Nephron (organoid): ENCODE measurements at regions not wholly inside any gene's neighbourhood (a gene's known extent, or its start where the extent isn't known, plus 50 kb on each side); places are given as distances from the start of the nearest gene placed in this dataset.

ENCODE experiments used
- H3K27ac Mint-ChIP-seq, 3 experiments: 2 replicates each; pipeline ENCODE4 v1.8.0; 2020; ENCODE audit warnings: mixed read lengths in 3 of 3, mild to moderate bottlenecking in 2 of 3, moderate library complexity in 1 of 3
- H3K27me3 Mint-ChIP-seq: 2 replicates; pipeline ENCODE4 v1.8.0; 2021; ENCODE audit warnings: low read depth, mild to moderate bottlenecking, moderate library complexity, mixed read lengths
- H3K36me3 Mint-ChIP-seq: 2 replicates; pipeline ENCODE4 v1.8.0; 2020; ENCODE audit warnings: low read depth, mixed read lengths
- H3K4me1 Mint-ChIP-seq: 2 replicates; pipeline ENCODE4 v1.8.0; 2020; ENCODE audit warnings: mixed read lengths
- H3K4me3 Mint-ChIP-seq, 3 experiments: 2 replicates each; pipeline ENCODE4 v1.8.0; 2020; ENCODE audit warnings: mild to moderate bottlenecking in 3 of 3, mixed read lengths in 3 of 3, moderate library complexity in 2 of 3
- H3K9me3 Mint-ChIP-seq: 2 replicates; pipeline ENCODE4 v1.8.0; 2020; ENCODE audit warnings: mixed read lengths
- TF ChIP-seq, protein P1 (sequence below), 3 experiments: fragments of 200-600 bp; sonication (generic); IDR thresholded peaks; one replicate each; pipeline ENCODE4 v1.5.0; 2021; ENCODE audit warnings: antibody characterized with exemption in 3 of 3; ENCODE audit not compliant: unreplicated experiment in 3 of 3

DNA sequence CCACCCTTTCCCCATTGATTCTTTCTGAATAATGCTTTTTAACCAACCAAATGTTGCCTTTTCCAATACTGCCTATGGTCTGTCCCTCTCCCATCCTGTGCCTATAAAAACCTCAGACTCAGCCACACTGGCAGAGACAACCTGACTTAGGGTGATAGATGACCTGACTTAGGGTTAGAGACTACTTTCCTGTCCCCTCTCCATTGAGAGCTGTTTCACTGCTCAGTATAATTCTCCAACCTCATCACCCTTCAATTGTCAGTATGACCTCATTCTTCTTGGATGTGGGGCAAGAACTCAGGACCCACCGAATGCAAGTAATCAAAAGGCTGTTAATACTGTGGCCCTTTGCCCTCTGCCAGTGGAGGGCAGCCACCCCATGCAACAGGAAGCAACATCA is 182.3 kb upstream of the STK17B start:
- Mint-ChIP-seq H3K27ac (no peak overlapping the region), H3K36me3 (no peaks in the 10 kb centered on the region), H3K4me3 (no peak overlapping the region), H3K4me1 (no peaks in the 10 kb centered on the region), H3K27me3 (no peaks in the 10 kb centered on the region), H3K9me3 (no peaks in the 10 kb centered on the region)
- TF ChIP-seq, protein P1, sequence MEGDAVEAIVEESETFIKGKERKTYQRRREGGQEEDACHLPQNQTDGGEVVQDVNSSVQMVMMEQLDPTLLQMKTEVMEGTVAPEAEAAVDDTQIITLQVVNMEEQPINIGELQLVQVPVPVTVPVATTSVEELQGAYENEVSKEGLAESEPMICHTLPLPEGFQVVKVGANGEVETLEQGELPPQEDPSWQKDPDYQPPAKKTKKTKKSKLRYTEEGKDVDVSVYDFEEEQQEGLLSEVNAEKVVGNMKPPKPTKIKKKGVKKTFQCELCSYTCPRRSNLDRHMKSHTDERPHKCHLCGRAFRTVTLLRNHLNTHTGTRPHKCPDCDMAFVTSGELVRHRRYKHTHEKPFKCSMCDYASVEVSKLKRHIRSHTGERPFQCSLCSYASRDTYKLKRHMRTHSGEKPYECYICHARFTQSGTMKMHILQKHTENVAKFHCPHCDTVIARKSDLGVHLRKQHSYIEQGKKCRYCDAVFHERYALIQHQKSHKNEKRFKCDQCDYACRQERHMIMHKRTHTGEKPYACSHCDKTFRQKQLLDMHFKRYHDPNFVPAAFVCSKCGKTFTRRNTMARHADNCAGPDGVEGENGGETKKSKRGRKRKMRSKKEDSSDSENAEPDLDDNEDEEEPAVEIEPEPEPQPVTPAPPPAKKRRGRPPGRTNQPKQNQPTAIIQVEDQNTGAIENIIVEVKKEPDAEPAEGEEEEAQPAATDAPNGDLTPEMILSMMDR (IDR thresholded peaks at IDR 0.05; ENCODE audit: unreplicated experiment in 3 of 3), result no peak

DNA sequence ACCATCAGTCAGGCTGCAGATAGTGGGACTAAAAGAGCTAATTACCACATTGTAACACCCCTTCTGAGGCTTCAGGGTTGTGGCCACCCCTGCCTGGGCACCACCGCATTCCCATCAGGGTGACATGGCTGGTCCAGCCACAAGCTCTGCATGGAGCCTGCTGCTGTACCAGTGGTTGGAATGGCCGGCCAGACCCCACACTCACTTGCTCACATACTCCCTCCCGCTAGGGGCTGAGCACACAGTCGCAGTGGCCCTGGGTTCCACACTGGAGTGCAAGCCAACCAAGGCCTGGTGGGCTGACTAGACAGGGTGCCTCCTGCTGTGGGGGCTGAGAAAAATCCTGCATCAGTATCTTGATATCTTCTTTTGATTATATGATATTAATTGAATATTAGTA is 182.8 kb upstream of the STK17B start:
- Mint-ChIP-seq H3K9me3 (no peaks in the 10 kb centered on the region), H3K4me1 (no peaks in the 10 kb centered on the region), H3K27ac (no peak overlapping the region), H3K27me3 (no peaks in the 10 kb centered on the region), H3K4me3 (no peak overlapping the region), H3K36me3 (no peaks in the 10 kb centered on the region)
- TF ChIP-seq, protein P1 (IDR thresholded peaks at IDR 0.05; ENCODE audit: unreplicated experiment in 3 of 3), result no peak

DNA sequence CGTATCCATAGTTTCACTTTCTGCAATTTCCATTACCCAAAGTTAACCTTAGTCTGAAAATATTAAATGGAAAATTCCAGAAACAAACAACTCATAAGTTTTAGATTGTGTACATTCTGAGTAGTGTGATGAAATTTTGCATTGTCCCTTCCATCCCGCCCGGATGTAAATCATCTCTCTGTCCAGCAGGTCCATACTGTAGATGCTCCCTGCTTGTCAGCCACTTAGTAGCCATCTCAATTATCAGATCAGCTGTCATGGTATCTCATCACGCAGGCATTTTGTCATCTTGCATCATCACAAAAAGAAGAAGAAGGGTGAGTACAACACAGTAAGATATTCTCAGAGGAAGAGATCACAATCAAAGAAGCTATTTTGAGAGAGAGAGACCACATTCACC is 185.0 kb upstream of the STK17B start:
- Mint-ChIP-seq H3K9me3 (no peaks in the 10 kb centered on the region), H3K27ac (no peak overlapping the region), H3K4me3 (no peak overlapping the region), H3K36me3 (no peaks in the 10 kb centered on the region), H3K4me1 (no peaks in the 10 kb centered on the region), H3K27me3 (no peaks in the 10 kb centered on the region)
- TF ChIP-seq, protein P1 (IDR thresholded peaks at IDR 0.05; ENCODE audit: unreplicated experiment in 3 of 3), result no peak

DNA sequence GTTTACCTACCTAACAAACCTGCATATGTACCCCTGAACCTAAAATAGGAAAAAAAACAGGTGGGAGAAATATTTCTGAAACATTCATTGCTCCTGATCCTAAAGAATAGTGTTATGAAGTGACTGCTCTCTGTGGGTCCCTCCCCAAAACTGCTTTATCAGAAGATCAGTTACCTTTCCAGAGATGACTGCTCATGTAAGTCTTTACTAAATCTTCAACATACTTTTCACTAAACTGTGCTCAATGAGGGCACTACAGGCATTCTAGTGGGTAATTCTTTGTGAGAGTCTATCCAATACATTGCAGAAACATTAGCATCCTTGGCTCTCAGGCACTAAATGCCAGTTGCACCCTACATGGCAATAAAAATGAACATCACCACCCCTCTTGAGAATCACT is 189.3 kb upstream of the STK17B start:
- no peaks in the 10 kb centered on the region for H3K36me3 Mint-ChIP-seq
- no peaks in the 10 kb centered on the region for H3K9me3 Mint-ChIP-seq
- no peak overlapping the region for H3K4me3 Mint-ChIP-seq
- H3K27ac Mint-ChIP-seq, result no peak overlapping the region
- TF ChIP-seq, protein P1 (IDR thresholded peaks at IDR 0.05; ENCODE audit: unreplicated experiment in 3 of 3), result no peak
- H3K4me1 Mint-ChIP-seq, result peaks cover 10% of the 10 kb centered on the region
- H3K27me3 Mint-ChIP-seq, result no peaks in the 10 kb centered on the region

DNA sequence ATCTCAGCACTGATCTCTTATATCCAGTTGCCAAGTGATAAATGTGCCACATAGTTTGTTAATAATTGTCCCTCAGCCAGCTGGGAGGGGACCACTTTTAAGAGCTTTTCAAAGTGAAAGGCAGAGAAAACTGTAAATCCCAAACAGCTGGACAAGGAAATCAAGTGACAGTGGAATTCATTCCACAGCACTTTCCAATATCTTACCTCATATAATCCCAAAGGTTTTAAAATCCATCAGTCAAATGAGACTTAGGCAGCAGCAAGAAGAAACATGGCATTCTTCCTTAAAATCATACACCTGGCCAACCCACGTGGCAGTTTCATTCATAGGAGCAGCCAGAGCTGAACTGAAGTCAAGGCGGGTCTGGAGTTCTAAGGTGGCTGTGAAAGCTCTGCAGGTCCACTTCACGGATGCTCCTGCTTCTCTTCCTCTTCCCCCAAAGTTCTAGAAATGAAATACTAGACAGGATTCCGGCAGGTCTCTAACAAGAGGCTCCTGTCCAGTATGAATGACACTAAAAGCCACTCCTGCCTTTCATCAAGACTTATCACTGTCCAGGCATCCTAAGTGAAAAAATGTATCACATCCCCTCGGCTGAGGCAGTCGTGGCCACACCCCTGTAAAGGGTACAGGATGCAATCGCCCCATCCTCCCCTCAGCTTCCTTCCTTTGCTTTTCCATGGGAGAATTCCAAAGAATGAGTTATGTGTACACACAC is 190.4 kb upstream of the STK17B start:
- H3K4me3 Mint-ChIP-seq, result peak overlapping the region in 1 of 3 experiments; percentile 39
- no peaks in the 10 kb centered on the region for H3K27me3 Mint-ChIP-seq
- no peaks in the 10 kb centered on the region for H3K9me3 Mint-ChIP-seq
- H3K27ac Mint-ChIP-seq, result no peak overlapping the region
- H3K36me3 Mint-ChIP-seq, result no peaks in the 10 kb centered on the region
- TF ChIP-seq, protein P1 (IDR thresholded peaks at IDR 0.05; ENCODE audit: unreplicated experiment in 3 of 3), result no peak
- peaks cover 10% of the 10 kb centered on the region for H3K4me1 Mint-ChIP-seq

DNA sequence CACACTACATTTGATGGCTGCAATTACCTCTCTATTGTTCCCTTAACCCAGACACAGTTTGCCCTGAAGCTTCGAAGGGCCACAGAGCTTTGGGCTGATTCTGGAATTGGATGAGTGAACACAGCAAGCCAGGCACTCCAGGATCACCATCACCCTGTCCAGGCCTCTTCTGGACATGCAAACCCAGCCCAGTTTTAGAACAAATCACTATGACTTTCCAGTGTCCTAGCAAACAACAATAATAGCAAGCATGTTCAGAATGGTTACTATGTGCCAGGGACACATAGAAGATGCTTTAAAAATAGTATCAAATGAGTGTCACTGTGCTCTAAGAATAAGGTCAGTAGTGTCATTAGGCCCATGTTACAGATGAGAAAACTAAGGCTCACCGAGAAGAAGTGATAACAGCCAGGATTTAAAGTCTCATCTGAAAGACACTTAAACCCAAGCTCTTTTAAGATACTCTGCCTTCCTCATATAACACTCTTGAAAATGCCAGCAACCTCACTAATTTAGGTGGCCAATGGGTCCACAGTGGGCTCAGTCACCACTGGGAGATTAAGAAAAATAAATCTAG is 191.7 kb upstream of the STK17B start:
- H3K27me3 Mint-ChIP-seq, result no peaks in the 10 kb centered on the region
- peaks cover 10% of the 10 kb centered on the region for H3K4me1 Mint-ChIP-seq
- H3K4me3 Mint-ChIP-seq, result no peak overlapping the region
- no peak overlapping the region for H3K27ac Mint-ChIP-seq
- TF ChIP-seq, protein P1 (IDR thresholded peaks at IDR 0.05; ENCODE audit: unreplicated experiment in 3 of 3), result no peak
- no peaks in the 10 kb centered on the region for H3K36me3 Mint-ChIP-seq
- peaks cover 2% of the 10 kb centered on the region for H3K9me3 Mint-ChIP-seq
